ENCODE measurements at regions not wholly inside any gene's neighbourhood (a gene's known extent, or its start where the extent isn't known, plus 50 kb on each side); places are given as distances from the start of the nearest gene placed in this dataset.
"Not testable (repeated sequence)": the region's sequence is repeated elsewhere in the genome, so short reads cannot be mapped to it uniquely, and the experiment has no call there.

GRCh38 chr7:32814779-32815178 lies 76.8 kb downstream of the KBTBD2 start:
- TF ChIP-seq CTCF (IDR thresholded peaks at IDR 0.05); E2F4 (CRISPR knock-in tag; IDR thresholded peaks at IDR 0.05; ENCODE audit: borderline replicate concordance, low read depth); STAT6 (CRISPR knock-in tag; conservative IDR thresholded peaks at IDR 0.05; ENCODE audit: low read depth); NFYB (CRISPR knock-in tag; conservative IDR thresholded peaks at IDR 0.05; ENCODE audit: low read depth); FOXP1 (CRISPR knock-in tag; IDR thresholded peaks at IDR 0.05; ENCODE audit: borderline replicate concordance); CREB1 (CRISPR knock-in tag; IDR thresholded peaks at IDR 0.05); NR3C1 (CRISPR knock-in tag; conservative IDR thresholded peaks at IDR 0.05; ENCODE audit: low read depth); SMAD4 (CRISPR knock-in tag; IDR thresholded peaks at IDR 0.05); ZNF138 (CRISPR knock-in tag; conservative IDR thresholded peaks at IDR 0.05); ZNF219 (CRISPR knock-in tag; IDR thresholded peaks at IDR 0.05; ENCODE audit: borderline replicate concordance); ATF2 (CRISPR knock-in tag; IDR thresholded peaks at IDR 0.05; ENCODE audit: borderline replicate concordance, low read depth); TP53 (CRISPR knock-in tag; IDR thresholded peaks at IDR 0.05); ZNF425 (CRISPR knock-in tag; conservative IDR thresholded peaks at IDR 0.05): not testable (repeated sequence)

Data from WTC11 (cell line).